ENCODE measurements at regions not wholly inside any gene's neighbourhood (a gene's known extent, or its start where the extent isn't known, plus 50 kb on each side); places are given as distances from the start of the nearest gene placed in this dataset.
"Not testable (repeated sequence)": the region's sequence is repeated elsewhere in the genome, so short reads cannot be mapped to it uniquely, and the experiment has no call there.

DNA sequence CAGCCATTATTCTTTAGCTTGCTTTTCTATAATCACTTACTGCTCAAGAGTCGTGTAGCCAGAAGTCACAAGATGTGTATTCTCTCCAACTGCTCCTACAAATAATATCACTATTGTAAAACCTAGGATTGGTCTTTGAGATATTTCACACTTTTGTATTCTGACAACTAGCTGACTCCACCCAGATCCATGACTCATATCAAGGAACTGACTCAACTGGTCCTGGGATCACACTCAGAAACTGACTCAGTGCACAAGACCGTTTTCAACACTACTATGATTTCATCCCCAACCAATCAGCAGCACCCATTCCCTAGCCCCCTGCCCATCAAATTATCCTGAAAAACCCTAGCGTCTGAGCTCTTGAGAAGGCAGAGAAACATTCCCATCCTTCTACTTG, 56.5 kb upstream of the ORC5 start:
- Mint-ChIP-seq H3K36me3 (ENCODE audit: low read depth) (no peaks in the 10 kb centered on the region), H3K27me3 (ENCODE audit: low read depth) (peaks cover 23% of the 10 kb centered on the region), H3K4me3 (ENCODE audit: unreplicated experiment) (no peak overlapping the region), H3K4me1 (ENCODE audit: low read depth) (no peaks in the 10 kb centered on the region), H3K9me3 (ENCODE audit: low read depth) (peaks cover 30% of the 10 kb centered on the region), H3K27ac (ENCODE audit: unreplicated experiment) (no peak overlapping the region)
- no peak for TF ChIP-seq CTCF (IDR thresholded peaks at IDR 0.05)
- DNase-seq (ENCODE audit: low spot score): no peak

DNA sequence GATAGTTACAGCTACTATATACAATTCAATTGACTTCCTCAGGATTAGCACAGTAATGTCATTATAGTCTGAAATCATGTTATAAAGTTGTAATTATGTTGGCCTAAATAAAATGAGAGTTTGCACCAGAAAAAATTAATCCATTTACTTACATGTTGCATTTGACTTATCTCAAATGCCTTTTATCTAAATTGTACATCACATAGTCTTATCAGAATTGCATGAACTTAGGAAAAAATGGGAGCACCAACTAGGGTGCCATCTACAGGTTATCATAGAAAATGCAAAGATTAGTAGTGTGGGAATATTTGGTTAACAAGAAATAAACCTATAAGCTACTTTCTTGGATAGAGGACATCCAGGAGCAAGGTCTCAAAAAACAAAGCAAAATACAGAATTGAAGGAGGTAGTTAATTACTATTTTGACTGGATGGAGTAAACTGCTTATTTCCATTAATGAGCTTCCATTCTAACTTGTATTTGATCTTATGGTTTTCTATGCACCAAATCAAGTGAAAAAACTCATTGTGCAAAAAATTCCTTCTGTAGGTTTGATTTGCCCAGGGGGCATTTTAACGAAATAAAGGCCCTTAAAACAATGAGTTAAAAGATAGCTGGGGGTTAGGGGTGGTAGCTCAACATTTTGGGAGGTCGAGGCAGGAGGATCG, 60.0 kb upstream of the ORC5 start:
- no peak for DNase-seq (ENCODE audit: low spot score)
- H3K9me3 Mint-ChIP-seq (ENCODE audit: low read depth): peaks cover 25% of the 10 kb centered on the region
- H3K4me3 Mint-ChIP-seq (ENCODE audit: unreplicated experiment): no peak overlapping the region
- TF ChIP-seq CTCF (IDR thresholded peaks at IDR 0.05): peak; percentile 84
- no peaks in the 10 kb centered on the region for H3K36me3 Mint-ChIP-seq (ENCODE audit: low read depth)
- no peak overlapping the region for H3K27ac Mint-ChIP-seq (ENCODE audit: unreplicated experiment)
- H3K4me1 Mint-ChIP-seq (ENCODE audit: low read depth): no peaks in the 10 kb centered on the region
- H3K27me3 Mint-ChIP-seq (ENCODE audit: low read depth): peaks cover 18% of the 10 kb centered on the region

DNA sequence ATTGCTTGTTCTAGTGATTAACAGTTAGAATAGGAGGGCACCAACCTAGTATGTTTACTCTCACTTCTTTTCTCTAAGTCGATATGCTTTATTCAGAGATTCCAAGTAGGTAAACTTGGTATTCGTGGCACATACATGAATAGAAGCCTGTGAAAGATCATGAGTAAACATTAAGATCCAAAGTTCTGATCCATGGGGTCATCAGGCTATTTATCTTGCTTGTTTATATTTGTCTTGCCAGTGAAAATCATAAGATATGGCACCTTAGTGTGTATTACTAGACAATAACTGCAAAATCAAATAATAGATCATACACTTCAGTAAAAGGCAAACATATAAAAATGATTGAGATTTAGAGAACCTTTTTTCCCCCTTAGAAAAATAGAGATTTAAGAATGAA, 56.5 kb upstream of the LHFPL3 start:
- Mint-ChIP-seq H3K4me3 (ENCODE audit: unreplicated experiment) (no peak overlapping the region), H3K27ac (ENCODE audit: unreplicated experiment) (no peak overlapping the region), H3K9me3 (ENCODE audit: low read depth) (peaks cover 4% of the 10 kb centered on the region), H3K36me3 (ENCODE audit: low read depth) (no peaks in the 10 kb centered on the region), H3K27me3 (ENCODE audit: low read depth) (peaks cover 16% of the 10 kb centered on the region), H3K4me1 (ENCODE audit: low read depth) (no peaks in the 10 kb centered on the region)
- DNase-seq (ENCODE audit: low spot score): no peak
- TF ChIP-seq CTCF (IDR thresholded peaks at IDR 0.05): no peak

GRCh38 chr7:104272767-104273384, 55.5 kb upstream of the LHFPL3 start:
- H3K4me3 Mint-ChIP-seq (ENCODE audit: unreplicated experiment): no peak overlapping the region
- H3K4me1 Mint-ChIP-seq (ENCODE audit: low read depth): no peaks in the 10 kb centered on the region
- H3K36me3 Mint-ChIP-seq (ENCODE audit: low read depth): no peaks in the 10 kb centered on the region
- H3K27me3 Mint-ChIP-seq (ENCODE audit: low read depth): peaks cover 12% of the 10 kb centered on the region
- peak; percentile 80 for TF ChIP-seq CTCF (IDR thresholded peaks at IDR 0.05)
- no peak for DNase-seq (ENCODE audit: low spot score)
- peaks cover 7% of the 10 kb centered on the region for H3K9me3 Mint-ChIP-seq (ENCODE audit: low read depth)
- no peak overlapping the region for H3K27ac Mint-ChIP-seq (ENCODE audit: unreplicated experiment)

- Mint-ChIP-seq H3K9me3 (ENCODE audit: low read depth) (peaks cover 11% of the 10 kb centered on the region), H3K27ac (ENCODE audit: unreplicated experiment) (no peak overlapping the region), H3K36me3 (ENCODE audit: low read depth) (no peaks in the 10 kb centered on the region), H3K27me3 (ENCODE audit: low read depth) (peaks cover 2% of the 10 kb centered on the region), H3K4me3 (ENCODE audit: unreplicated experiment) (no peak overlapping the region), H3K4me1 (ENCODE audit: low read depth) (no peaks in the 10 kb centered on the region)
- no peak for DNase-seq (ENCODE audit: low spot score)
- TF ChIP-seq CTCF (IDR thresholded peaks at IDR 0.05): no peak
These were observed 52.5 kb upstream of the LHFPL3 start for GRCh38 chr7:104275900-104276299.

DNA sequence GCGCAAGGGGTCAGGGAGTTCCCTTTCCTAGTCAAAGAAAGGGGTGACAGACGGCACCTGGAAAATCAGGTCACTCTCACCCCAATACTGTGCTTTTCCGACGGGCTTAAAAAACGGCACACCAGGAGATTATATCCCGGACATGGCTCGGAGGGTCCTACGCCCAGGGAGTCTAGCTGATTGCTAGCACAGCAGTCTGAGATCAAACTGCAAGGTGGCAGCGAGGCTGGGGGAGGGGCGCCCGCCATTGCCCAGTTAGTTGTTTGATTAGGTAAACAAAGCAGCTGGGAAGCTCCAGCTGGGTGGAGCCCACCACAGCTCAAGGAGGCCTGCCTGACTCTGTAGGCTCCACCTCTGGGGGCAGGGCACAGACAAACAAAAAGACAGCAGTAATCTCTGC, 51.7 kb upstream of the LHFPL3 start:
- not testable (repeated sequence) for H3K27me3 Mint-ChIP-seq (ENCODE audit: low read depth); H3K4me3 Mint-ChIP-seq (ENCODE audit: unreplicated experiment); H3K4me1 Mint-ChIP-seq (ENCODE audit: low read depth)

More for the DNA sequence above, 51.7 kb upstream of the LHFPL3 start:
- H3K27ac Mint-ChIP-seq (ENCODE audit: unreplicated experiment); H3K36me3 Mint-ChIP-seq (ENCODE audit: low read depth); DNase-seq (ENCODE audit: low spot score): not testable (repeated sequence)
- H3K9me3 Mint-ChIP-seq (ENCODE audit: low read depth): peaks cover 11% of the 10 kb centered on the region
